ENCODE measurements at regions not wholly inside any gene's neighbourhood (a gene's known extent, or its start where the extent isn't known, plus 50 kb on each side); places are given as distances from the start of the nearest gene placed in this dataset.

GRCh38 chr2:133837441-133838094, 269.3 kb upstream of the NCKAP5 start:
- TF ChIP-seq CTCF (IDR thresholded peaks at IDR 0.05): no peak
- TF ChIP-seq POLR2AphosphoS5 (IDR thresholded peaks at IDR 0.05): no peak
- TF ChIP-seq POLR2A (IDR thresholded peaks at IDR 0.05): no peak

Data from upper lobe of left lung (tissue), 4 donors.